ENCODE measurements at regions not wholly inside any gene's neighbourhood (a gene's known extent, or its start where the extent isn't known, plus 50 kb on each side); places are given as distances from the start of the nearest gene placed in this dataset.

DNA sequence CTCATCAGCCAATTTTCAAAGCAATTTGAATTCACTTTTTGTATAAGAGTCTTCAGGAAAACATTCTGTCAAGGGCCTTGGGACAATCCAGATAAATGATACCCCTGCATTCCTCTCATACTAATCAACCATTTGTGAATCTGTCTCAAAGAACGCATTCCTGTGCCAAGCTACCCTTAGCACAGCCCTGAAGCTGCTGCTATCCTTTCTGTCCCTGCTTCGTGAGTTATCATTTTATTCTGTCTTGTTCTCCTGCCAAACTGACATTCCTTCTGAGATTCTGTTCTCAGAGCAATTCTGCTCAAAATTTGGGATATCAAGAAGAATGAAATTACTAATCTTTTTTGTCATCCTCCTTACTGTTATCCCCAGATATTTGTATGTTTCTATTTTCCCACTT is 213.9 kb upstream of the STXBP5 start:
- no peak for TF ChIP-seq EP300 (IDR thresholded peaks at IDR 0.05; ENCODE audit: borderline replicate concordance in 1 of 2, control insufficient read depth in 1 of 2, low read depth in 2 of 2, low read length in 2 of 2)
- TF ChIP-seq EGR1 (IDR thresholded peaks at IDR 0.05; ENCODE audit: borderline replicate concordance in 1 of 2, low read depth in 2 of 2, low read length in 2 of 2): no peak
- no peak for TF ChIP-seq HDAC6 (IDR thresholded peaks at IDR 0.05; ENCODE audit: unreplicated experiment)
- no peak for TF ChIP-seq DPF2 (IDR thresholded peaks at IDR 0.05)
- no peak for TF ChIP-seq FOXK2 (IDR thresholded peaks at IDR 0.05)
- TF ChIP-seq SIN3A (IDR thresholded peaks at IDR 0.05; ENCODE audit: low read depth, low read length): no peak
- TF ChIP-seq, protein P1, sequence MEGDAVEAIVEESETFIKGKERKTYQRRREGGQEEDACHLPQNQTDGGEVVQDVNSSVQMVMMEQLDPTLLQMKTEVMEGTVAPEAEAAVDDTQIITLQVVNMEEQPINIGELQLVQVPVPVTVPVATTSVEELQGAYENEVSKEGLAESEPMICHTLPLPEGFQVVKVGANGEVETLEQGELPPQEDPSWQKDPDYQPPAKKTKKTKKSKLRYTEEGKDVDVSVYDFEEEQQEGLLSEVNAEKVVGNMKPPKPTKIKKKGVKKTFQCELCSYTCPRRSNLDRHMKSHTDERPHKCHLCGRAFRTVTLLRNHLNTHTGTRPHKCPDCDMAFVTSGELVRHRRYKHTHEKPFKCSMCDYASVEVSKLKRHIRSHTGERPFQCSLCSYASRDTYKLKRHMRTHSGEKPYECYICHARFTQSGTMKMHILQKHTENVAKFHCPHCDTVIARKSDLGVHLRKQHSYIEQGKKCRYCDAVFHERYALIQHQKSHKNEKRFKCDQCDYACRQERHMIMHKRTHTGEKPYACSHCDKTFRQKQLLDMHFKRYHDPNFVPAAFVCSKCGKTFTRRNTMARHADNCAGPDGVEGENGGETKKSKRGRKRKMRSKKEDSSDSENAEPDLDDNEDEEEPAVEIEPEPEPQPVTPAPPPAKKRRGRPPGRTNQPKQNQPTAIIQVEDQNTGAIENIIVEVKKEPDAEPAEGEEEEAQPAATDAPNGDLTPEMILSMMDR (IDR thresholded peaks at IDR 0.05 in 2 of 3, conservative IDR thresholded peaks at IDR 0.05 in 1 of 3; ENCODE audit: control insufficient read depth in 2 of 3, extremely low read depth in 1 of 3, insufficient read depth in 1 of 3, low read depth in 3 of 3, low read length in 3 of 3): no peak
- TF ChIP-seq EZH2 (IDR thresholded peaks at IDR 0.05; ENCODE audit: borderline replicate concordance, control insufficient read depth, low read depth, low read length): no peak

Measured in GM12878 (cell line).